ENCODE measurements at regions not wholly inside any gene's neighbourhood (a gene's known extent, or its start where the extent isn't known, plus 50 kb on each side); places are given as distances from the start of the nearest gene placed in this dataset.

GRCh38 chr13:60798503-60798902, 401.5 kb downstream of the TDRD3 start:
- no peak for DNase-seq (ENCODE audit: low read depth)
- TF ChIP-seq CTCF (IDR thresholded peaks at IDR 0.05; ENCODE audit: insufficient read depth, low read length) = no peak
- no peak overlapping the region for H3K4me3 ChIP-seq (ENCODE audit: low read depth, low read length)

DNA sequence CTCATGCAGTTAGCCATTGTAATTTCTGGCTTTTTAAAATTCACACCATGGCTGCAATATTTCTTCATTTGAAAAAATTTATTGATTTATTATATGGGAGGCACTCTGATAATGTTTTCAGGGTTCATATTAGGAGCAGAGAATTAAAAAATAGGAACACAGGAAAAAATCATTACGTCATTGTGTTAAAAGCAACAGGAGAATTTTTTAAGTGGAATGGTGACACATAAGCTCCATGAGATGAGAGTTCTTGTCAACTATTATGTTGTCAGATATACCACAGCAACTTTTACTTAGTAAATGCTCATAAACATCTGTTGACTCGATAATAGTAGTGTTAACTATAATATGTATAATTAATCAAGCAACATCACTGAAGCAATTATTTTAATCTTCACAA, 400.1 kb downstream of the TDRD3 start:
- no peak for DNase-seq (ENCODE audit: low read depth)
- TF ChIP-seq CTCF (IDR thresholded peaks at IDR 0.05; ENCODE audit: insufficient read depth, low read length) = no peak
- H3K4me3 ChIP-seq (ENCODE audit: low read depth, low read length) = no peak overlapping the region

DNA sequence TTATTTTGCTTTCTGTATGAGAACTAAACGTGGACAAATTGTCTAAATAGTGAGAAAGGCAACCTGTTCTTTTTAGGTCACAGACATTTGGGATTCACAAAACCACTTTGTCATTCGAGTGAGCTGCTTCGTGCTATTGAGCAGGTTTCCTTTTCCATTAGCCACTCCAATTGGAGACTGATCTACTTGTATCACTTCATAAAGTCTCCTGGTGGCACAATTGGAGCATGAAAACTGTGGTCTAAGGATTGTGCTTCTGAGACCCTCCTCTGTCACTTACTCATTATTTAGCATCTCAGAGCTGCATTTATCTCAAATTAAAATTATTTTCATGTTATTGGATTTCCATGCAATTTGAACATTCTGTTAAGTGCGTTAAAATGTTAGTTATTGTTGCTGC, 397.7 kb downstream of the TDRD3 start:
- TF ChIP-seq CTCF (IDR thresholded peaks at IDR 0.05; ENCODE audit: insufficient read depth, low read length) = no peak
- H3K4me3 ChIP-seq (ENCODE audit: low read depth, low read length) = no peak overlapping the region
- DNase-seq (ENCODE audit: low read depth) = no peak

- no peak for DNase-seq (ENCODE audit: low read depth)
- no peak overlapping the region for H3K4me3 ChIP-seq (ENCODE audit: low read depth, low read length)
- no peak for TF ChIP-seq CTCF (IDR thresholded peaks at IDR 0.05; ENCODE audit: insufficient read depth, low read length)
Measured at GRCh38 chr13:60790620-60791019, 393.6 kb downstream of the TDRD3 start.

- H3K4me3 ChIP-seq (ENCODE audit: low read depth, low read length) = no peak overlapping the region
- DNase-seq (ENCODE audit: low read depth) = peak; percentile 62
- TF ChIP-seq CTCF (IDR thresholded peaks at IDR 0.05; ENCODE audit: insufficient read depth, low read length) = no peak
Measured at GRCh38 chr13:60788156-60788829, 391.3 kb downstream of the TDRD3 start.

DNA sequence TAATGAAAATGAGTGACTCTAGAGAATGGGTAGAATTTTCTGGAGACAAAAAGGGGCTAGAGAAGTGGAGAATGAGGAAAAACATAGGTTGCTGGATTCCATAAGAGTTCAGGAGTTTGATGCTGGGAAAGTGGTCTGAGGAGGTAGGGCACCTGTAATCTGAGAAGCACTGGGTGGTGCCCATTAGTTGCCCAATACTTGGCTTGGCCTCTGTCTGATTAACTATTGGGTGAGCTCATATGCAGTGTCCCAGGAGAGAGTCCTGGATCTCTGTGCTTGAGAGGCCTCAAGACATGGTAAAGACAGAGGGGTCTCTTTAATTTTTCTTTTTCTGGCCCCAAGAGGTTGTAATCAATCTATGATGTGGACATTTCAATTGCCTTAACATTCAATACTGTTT, 390.1 kb downstream of the TDRD3 start:
- DNase-seq (ENCODE audit: low read depth) = peak; percentile 16
- no peak for TF ChIP-seq CTCF (IDR thresholded peaks at IDR 0.05; ENCODE audit: insufficient read depth, low read length)
- H3K4me3 ChIP-seq (ENCODE audit: low read depth, low read length) = no peak overlapping the region

GRCh38 chr13:60772726-60773125, 375.7 kb downstream of the TDRD3 start:
- DNase-seq (ENCODE audit: low read depth) = no peak
- no peak overlapping the region for H3K4me3 ChIP-seq (ENCODE audit: low read depth, low read length)
- no peak for TF ChIP-seq CTCF (IDR thresholded peaks at IDR 0.05; ENCODE audit: insufficient read depth, low read length)

Data from fibroblast of the aortic adventitia (primary cell).